Osteoblast (primary cell): ENCODE measurements at regions not wholly inside any gene's neighbourhood (a gene's known extent, or its start where the extent isn't known, plus 50 kb on each side); places are given as distances from the start of the nearest gene placed in this dataset.

Experiments
- DNase-seq: peaks from one replicate; pipeline ENCODE4 v3.0.0; 2011; ENCODE audit warnings: low spot score, mixed read lengths; ENCODE audit not compliant: insufficient read length; ENCODE audit errors: missing footprints
- H2AFZ ChIP-seq: 2 replicates; pipeline ENCODE4 v1.6.0; 2011; ENCODE audit warnings: mild to moderate bottlenecking, low read length
- H3K27ac ChIP-seq: 2 replicates; pipeline ENCODE4 v1.5.1; 2011; ENCODE audit warnings: mild to moderate bottlenecking, low read depth, low read length, moderate library complexity
- H3K27me3 ChIP-seq: 2 replicates; pipeline ENCODE4 v1.6.0; 2012; ENCODE audit warnings: mild to moderate bottlenecking, control low read depth, inconsistent platforms, low read length, moderate library complexity; ENCODE audit not compliant: insufficient read depth
- H3K36me3 ChIP-seq: 2 replicates; pipeline ENCODE4 v1.5.1; 2011; ENCODE audit warnings: mild to moderate bottlenecking, low read length, control low read depth, moderate library complexity; ENCODE audit not compliant: insufficient read depth
- H3K4me1 ChIP-seq: 2 replicates; pipeline ENCODE4 v1.5.1; 2011; ENCODE audit warnings: mild to moderate bottlenecking, low read length, control low read depth, moderate library complexity; ENCODE audit not compliant: insufficient read depth
- H3K4me2 ChIP-seq: 2 replicates; pipeline ENCODE4 v1.6.0; 2011; ENCODE audit warnings: mild to moderate bottlenecking, low read length; ENCODE audit not compliant: insufficient read depth
- H3K4me3 ChIP-seq: fragments of 200-600 bp; sonication (generic); 3 replicates; pipeline ENCODE4 v1.5.1; 2012; ENCODE audit warnings: mild to moderate bottlenecking, low read length, inconsistent platforms; ENCODE audit not compliant: insufficient read depth
- H3K79me2 ChIP-seq: 2 replicates; pipeline ENCODE4 v1.6.0; 2012; ENCODE audit warnings: mild to moderate bottlenecking, low read length, control low read depth, inconsistent platforms; ENCODE audit not compliant: insufficient read depth
- H3K9me3 ChIP-seq: 2 replicates; pipeline ENCODE4 v1.5.1; 2011; ENCODE audit warnings: low read depth, low read length, control low read depth
- H4K20me1 ChIP-seq: 2 replicates; pipeline ENCODE4 v1.6.0; 2012; ENCODE audit warnings: mild to moderate bottlenecking, low read length, control low read depth; ENCODE audit not compliant: insufficient read depth
- CTCF ChIP-seq: IDR thresholded peaks from 2 replicates; pipeline ENCODE4 v1.5.1; 2011; ENCODE audit warnings: mild to moderate bottlenecking, low read depth, low read length, moderate library complexity; ENCODE audit errors: extremely low read depth

GRCh38 chr15:80308002-80308401 lies 56.0 kb upstream of the CTXND1 start:
- no peaks in the 10 kb centered on the region for H3K4me1 ChIP-seq

GRCh38 chr15:80309769-80310384 lies 57.9 kb upstream of the CTXND1 start:
- peak; percentile 52 for TF ChIP-seq CTCF
- Histone ChIP-seq H3K4me3 (no peak overlapping the region), H3K9me3 (no peaks in the 10 kb centered on the region), H4K20me1 (no peaks in the 10 kb centered on the region), H3K27me3 (peaks cover 7% of the 10 kb centered on the region), H3K4me2 (no peak overlapping the region), H3K79me2 (no peaks in the 10 kb centered on the region), H3K4me1 (no peaks in the 10 kb centered on the region), H3K36me3 (no peaks in the 10 kb centered on the region), H2AFZ (no peak overlapping the region), H3K27ac (no peak overlapping the region)
- no peak for DNase-seq

More at GRCh38 chr15:80308002-80308401, 56.0 kb upstream of the CTXND1 start:
- peaks cover 7% of the 10 kb centered on the region for H3K27me3 ChIP-seq
- no peak overlapping the region for H3K27ac ChIP-seq
- H3K79me2 ChIP-seq = no peaks in the 10 kb centered on the region
- no peak for DNase-seq
- no peak overlapping the region for H3K4me3 ChIP-seq
- no peaks in the 10 kb centered on the region for H4K20me1 ChIP-seq
- no peak for TF ChIP-seq CTCF
- no peaks in the 10 kb centered on the region for H3K9me3 ChIP-seq
- H3K36me3 ChIP-seq = no peaks in the 10 kb centered on the region
- H3K4me2 ChIP-seq = no peak overlapping the region
- H2AFZ ChIP-seq = no peak overlapping the region

DNA sequence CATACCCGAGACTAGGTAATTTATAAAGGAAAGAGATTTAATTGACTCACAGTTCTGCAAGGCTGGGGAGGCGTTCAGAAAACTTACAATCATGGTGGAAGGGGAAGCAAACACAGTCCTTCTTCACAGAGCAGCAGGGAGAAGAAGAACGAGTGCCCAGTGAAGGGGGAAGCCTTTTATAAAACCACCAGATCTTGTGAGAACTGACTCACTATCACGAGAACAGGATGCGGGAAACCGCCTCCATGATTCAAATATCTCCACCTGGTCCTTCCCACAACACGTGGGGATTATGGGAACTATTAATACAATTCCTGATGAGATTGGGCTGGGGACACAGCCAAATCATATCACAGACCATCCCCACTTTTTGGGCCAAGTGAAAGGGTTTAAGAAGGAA lies 58.8 kb upstream of the CTXND1 start:
- no peak overlapping the region for H3K27ac ChIP-seq
- no peaks in the 10 kb centered on the region for H3K4me1 ChIP-seq
- no peak for DNase-seq
- H3K4me2 ChIP-seq = no peak overlapping the region
- H4K20me1 ChIP-seq = no peaks in the 10 kb centered on the region
- no peak overlapping the region for H3K4me3 ChIP-seq
- no peak for TF ChIP-seq CTCF
- no peaks in the 10 kb centered on the region for H3K79me2 ChIP-seq
- H3K36me3 ChIP-seq = no peaks in the 10 kb centered on the region
- no peaks in the 10 kb centered on the region for H3K9me3 ChIP-seq
- peaks cover 7% of the 10 kb centered on the region for H3K27me3 ChIP-seq
- no peak overlapping the region for H2AFZ ChIP-seq

DNA sequence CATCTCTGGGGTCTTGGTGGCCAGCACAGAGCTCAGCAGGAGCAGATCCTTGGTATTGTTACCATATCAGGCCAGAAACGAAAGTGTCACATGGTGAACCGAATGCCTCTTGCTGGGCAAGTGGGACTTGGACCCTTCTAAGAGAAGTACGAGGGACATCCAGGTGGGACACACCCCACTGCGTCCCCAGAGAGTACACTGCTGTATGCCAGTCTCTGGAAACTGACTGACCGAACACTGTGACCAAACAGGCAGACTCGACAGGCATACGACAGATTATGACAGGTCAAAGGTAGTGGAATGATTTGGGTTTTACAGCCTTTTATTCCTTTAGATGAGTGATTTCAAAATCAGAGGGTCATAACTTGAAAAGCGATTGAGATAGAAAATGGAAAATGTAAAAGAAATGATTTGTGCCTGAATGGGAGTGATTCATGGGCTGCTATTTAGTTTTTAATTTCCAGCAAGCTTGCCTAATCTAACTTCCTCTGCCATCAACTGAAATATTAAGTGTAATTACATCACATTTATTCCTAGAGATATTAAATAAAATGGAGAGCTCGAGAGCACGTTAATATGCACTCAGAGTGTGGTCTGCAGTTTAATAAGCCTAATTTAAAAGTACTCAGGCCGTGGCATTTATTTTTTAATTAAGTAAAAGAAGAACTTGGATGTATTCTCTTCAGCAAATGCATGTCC lies 63.4 kb upstream of the CTXND1 start:
- Histone ChIP-seq H4K20me1 (no peaks in the 10 kb centered on the region), H3K9me3 (no peaks in the 10 kb centered on the region), H3K27ac (no peak overlapping the region), H2AFZ (no peak overlapping the region), H3K27me3 (no peaks in the 10 kb centered on the region), H3K4me1 (peaks cover 14% of the 10 kb centered on the region), H3K4me2 (no peak overlapping the region), H3K36me3 (no peaks in the 10 kb centered on the region), H3K79me2 (no peaks in the 10 kb centered on the region), H3K4me3 (no peak overlapping the region)
- TF ChIP-seq CTCF = no peak
- no peak for DNase-seq
